ENCODE measurements at regions not wholly inside any gene's neighbourhood (a gene's known extent, or its start where the extent isn't known, plus 50 kb on each side); places are given as distances from the start of the nearest gene placed in this dataset.

DNA sequence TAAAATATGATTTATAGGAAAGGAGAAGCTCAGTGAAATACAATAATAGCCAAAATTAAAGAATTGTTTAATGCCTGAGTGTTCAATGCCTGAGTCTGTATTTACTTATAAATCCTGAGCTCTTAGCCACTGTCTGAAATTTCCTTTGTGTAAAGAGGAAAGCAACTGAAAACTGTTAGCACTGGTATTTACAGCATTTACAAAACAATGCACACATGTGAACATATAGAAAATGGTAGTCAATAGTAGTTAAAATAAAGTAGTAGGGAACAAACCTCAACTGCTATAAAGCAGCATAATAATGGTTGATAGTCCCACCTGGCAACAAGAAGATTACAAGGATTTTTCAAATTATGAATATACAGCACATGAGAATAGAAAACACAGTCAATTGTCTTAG is 1137.1 kb upstream of the ATXN8OS start:
- in situ Hi-C loops (cut with HindIII; ENCODE audit: low pct_unique_long_range_greater_than_20kb, low sequenced_read_pairs), result no loop called here
- CTCF ChIA-PET, result no interaction called here
- intact Hi-C loops (cut with micrococcal nuclease; ENCODE audit: unreplicated experiment), result no loop called here
- no peaks in the 10 kb centered on the region for H3K9me3 ChIP-seq (ENCODE audit: control insufficient read depth, insufficient read depth, low read depth, low read length)
- no peaks in the 10 kb centered on the region for H3K27me3 ChIP-seq (ENCODE audit: control insufficient read depth, insufficient read depth, low read length)
- TF ChIP-seq POLR2AphosphoS5 (IDR thresholded peaks at IDR 0.05; ENCODE audit: low read depth, low read length) (no peak), SIN3A (IDR thresholded peaks at IDR 0.05; ENCODE audit: borderline replicate concordance, insufficient read depth, low read depth, low read length) (no peak), TCF7L2 (IDR thresholded peaks at IDR 0.05; ENCODE audit: low read depth, low read length) (no peak)
- TF ChIP-seq, protein P1, sequence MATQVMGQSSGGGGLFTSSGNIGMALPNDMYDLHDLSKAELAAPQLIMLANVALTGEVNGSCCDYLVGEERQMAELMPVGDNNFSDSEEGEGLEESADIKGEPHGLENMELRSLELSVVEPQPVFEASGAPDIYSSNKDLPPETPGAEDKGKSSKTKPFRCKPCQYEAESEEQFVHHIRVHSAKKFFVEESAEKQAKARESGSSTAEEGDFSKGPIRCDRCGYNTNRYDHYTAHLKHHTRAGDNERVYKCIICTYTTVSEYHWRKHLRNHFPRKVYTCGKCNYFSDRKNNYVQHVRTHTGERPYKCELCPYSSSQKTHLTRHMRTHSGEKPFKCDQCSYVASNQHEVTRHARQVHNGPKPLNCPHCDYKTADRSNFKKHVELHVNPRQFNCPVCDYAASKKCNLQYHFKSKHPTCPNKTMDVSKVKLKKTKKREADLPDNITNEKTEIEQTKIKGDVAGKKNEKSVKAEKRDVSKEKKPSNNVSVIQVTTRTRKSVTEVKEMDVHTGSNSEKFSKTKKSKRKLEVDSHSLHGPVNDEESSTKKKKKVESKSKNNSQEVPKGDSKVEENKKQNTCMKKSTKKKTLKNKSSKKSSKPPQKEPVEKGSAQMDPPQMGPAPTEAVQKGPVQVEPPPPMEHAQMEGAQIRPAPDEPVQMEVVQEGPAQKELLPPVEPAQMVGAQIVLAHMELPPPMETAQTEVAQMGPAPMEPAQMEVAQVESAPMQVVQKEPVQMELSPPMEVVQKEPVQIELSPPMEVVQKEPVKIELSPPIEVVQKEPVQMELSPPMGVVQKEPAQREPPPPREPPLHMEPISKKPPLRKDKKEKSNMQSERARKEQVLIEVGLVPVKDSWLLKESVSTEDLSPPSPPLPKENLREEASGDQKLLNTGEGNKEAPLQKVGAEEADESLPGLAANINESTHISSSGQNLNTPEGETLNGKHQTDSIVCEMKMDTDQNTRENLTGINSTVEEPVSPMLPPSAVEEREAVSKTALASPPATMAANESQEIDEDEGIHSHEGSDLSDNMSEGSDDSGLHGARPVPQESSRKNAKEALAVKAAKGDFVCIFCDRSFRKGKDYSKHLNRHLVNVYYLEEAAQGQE (IDR thresholded peaks at IDR 0.05; ENCODE audit: insufficient read depth in 1 of 2, low read depth in 2 of 2, low read length in 1 of 2), result no peak
- TF ChIP-seq, protein P2, sequence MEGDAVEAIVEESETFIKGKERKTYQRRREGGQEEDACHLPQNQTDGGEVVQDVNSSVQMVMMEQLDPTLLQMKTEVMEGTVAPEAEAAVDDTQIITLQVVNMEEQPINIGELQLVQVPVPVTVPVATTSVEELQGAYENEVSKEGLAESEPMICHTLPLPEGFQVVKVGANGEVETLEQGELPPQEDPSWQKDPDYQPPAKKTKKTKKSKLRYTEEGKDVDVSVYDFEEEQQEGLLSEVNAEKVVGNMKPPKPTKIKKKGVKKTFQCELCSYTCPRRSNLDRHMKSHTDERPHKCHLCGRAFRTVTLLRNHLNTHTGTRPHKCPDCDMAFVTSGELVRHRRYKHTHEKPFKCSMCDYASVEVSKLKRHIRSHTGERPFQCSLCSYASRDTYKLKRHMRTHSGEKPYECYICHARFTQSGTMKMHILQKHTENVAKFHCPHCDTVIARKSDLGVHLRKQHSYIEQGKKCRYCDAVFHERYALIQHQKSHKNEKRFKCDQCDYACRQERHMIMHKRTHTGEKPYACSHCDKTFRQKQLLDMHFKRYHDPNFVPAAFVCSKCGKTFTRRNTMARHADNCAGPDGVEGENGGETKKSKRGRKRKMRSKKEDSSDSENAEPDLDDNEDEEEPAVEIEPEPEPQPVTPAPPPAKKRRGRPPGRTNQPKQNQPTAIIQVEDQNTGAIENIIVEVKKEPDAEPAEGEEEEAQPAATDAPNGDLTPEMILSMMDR (IDR thresholded peaks at IDR 0.05), result no peak
- no peaks in the 10 kb centered on the region for H3K36me3 ChIP-seq (ENCODE audit: control insufficient read depth, insufficient read depth, low read length)
- H3K4me3 ChIP-seq (ENCODE audit: low read depth in 2 of 2, low read length in 2 of 2), result no peak overlapping the region
- DNase-seq (ENCODE audit: low read depth, low spot score), result no peak
- ATAC-seq, result no peak
- no peaks in the 10 kb centered on the region for H3K4me1 ChIP-seq (ENCODE audit: control insufficient read depth, insufficient read depth, low read length)
- POLR2A ChIA-PET, result no interaction called here
- no peak overlapping the region for H3K27ac ChIP-seq (ENCODE audit: low read length)
- BruUV-seq (replicated peaks), result no TSS peak

DNA sequence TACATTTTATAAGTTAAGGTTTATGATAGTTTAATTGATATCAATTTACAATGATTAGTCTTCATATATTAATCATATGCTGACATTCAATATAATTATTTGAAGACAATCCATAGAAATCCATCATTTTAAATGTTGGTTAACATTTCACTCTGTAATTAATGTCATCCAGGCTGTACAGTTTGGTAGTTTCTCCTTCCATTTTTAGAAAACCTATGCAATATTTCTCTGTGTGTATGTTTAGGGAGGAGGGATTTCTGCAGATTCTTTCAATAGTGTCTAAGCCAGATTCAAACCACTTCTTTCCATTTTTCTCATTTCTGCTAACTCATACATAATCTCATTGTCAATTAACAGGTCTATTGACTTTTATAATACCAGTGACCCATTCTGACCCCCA is 1159.0 kb upstream of the ATXN8OS start:
- Histone ChIP-seq H3K27ac (ENCODE audit: low read length) (no peak overlapping the region), H3K4me1 (ENCODE audit: control insufficient read depth, insufficient read depth, low read length) (no peaks in the 10 kb centered on the region), H3K27me3 (ENCODE audit: control insufficient read depth, insufficient read depth, low read length) (no peaks in the 10 kb centered on the region), H3K9me3 (ENCODE audit: control insufficient read depth, insufficient read depth, low read depth, low read length) (no peaks in the 10 kb centered on the region), H3K36me3 (ENCODE audit: control insufficient read depth, insufficient read depth, low read length) (no peaks in the 10 kb centered on the region), H3K4me3 (ENCODE audit: low read depth in 2 of 2, low read length in 2 of 2) (no peak overlapping the region)
- in situ Hi-C loops (cut with HindIII; ENCODE audit: low pct_unique_long_range_greater_than_20kb, low sequenced_read_pairs) (no loop called here), intact Hi-C loops (cut with micrococcal nuclease; ENCODE audit: unreplicated experiment) (no loop called here)
- DNase-seq (ENCODE audit: low read depth, low spot score), result no peak
- no TSS peak for BruUV-seq (replicated peaks)
- TF ChIP-seq, protein P1 (IDR thresholded peaks at IDR 0.05; ENCODE audit: insufficient read depth in 1 of 2, low read depth in 2 of 2, low read length in 1 of 2), result no peak
- TF ChIP-seq, protein P2 (IDR thresholded peaks at IDR 0.05), result no peak
- TF ChIP-seq TCF7L2 (IDR thresholded peaks at IDR 0.05; ENCODE audit: low read depth, low read length) (no peak), SIN3A (IDR thresholded peaks at IDR 0.05; ENCODE audit: borderline replicate concordance, insufficient read depth, low read depth, low read length) (no peak), POLR2AphosphoS5 (IDR thresholded peaks at IDR 0.05; ENCODE audit: low read depth, low read length) (no peak)
- ChIA-PET CTCF (no interaction called here), POLR2A (no interaction called here)
- no peak for ATAC-seq
